Body of pancreas (tissue), 4 donors: ENCODE measurements at regions not wholly inside any gene's neighbourhood (a gene's known extent, or its start where the extent isn't known, plus 50 kb on each side); places are given as distances from the start of the nearest gene placed in this dataset.

Experiments used
- CTCF ChIP-seq, 7 experiments: fragments of 450-650 bp in 4 of 7; fragments of 200-600 bp in 3 of 7; sonication (generic) in 3 of 7; IDR thresholded peaks; one replicate each; pipeline ENCODE4 v1.5.1; 2016 to 2019; ENCODE audit warnings: antibody characterized with exemption in 7 of 7
- POLR2A ChIP-seq, 3 donors: fragments of 450-650 bp; IDR thresholded peaks; one replicate each; pipeline ENCODE4 v1.6.1; 2016; ENCODE audit warnings: antibody characterized with exemption in 3 of 3, mild to moderate bottlenecking in 2 of 3

DNA sequence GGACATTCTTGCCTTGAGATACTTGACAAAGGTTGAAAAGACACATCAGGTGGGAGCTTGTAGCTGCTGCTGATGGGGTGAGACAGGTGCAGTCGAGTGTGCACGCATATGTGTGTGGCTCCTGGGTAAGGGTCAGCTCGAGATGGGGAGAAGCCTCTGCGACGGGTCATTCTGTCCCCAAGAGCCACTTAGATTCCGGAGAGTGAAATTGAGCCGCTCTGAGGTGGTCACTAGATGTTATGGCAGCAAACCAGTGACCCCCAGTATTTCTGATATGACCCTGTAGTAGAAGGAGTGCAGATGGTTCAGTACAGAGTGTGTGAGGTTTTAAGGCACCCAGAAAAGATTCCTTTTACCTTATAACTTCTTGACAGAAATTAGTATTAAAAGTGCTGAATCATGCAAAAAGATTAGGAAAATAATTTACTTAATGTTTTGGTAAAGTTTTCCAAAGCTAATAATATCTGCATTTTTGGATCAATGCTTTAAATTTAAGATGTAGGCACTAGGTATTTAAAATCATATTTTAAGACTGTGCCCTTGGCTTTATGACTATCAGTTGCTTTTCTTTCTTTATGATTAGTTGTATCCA is 241.9 kb upstream of the TOPAZ1 start:
- TF ChIP-seq CTCF (IDR thresholded peaks at IDR 0.05) (no peak), POLR2A (IDR thresholded peaks at IDR 0.05) (no peak)
